ENCODE measurements at regions not wholly inside any gene's neighbourhood (a gene's known extent, or its start where the extent isn't known, plus 50 kb on each side); places are given as distances from the start of the nearest gene placed in this dataset.

DNA sequence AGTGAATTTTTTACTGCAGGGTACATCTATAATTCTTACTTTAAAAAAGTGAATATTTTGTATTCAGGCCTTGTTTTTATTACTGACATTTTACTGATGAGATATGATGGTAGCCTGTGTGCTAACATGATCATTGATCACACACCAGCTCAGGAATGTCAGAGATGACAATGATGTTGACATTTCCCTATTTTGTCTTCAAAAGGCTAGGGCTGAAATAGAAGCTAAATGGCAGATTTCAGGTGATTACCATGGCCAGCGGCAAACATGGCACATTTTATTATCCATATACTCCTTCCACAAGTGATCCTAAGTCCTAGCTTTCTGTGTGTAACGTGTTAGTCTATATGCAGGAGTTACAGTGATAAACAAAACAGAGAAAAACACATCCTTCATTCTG lies 544.3 kb upstream of the MIR17HG start:
- no peak for DNase-seq (ENCODE audit: low read depth)
- H3K4me3 ChIP-seq (ENCODE audit: low read depth, low read length): no peak overlapping the region
- TF ChIP-seq, protein P1, sequence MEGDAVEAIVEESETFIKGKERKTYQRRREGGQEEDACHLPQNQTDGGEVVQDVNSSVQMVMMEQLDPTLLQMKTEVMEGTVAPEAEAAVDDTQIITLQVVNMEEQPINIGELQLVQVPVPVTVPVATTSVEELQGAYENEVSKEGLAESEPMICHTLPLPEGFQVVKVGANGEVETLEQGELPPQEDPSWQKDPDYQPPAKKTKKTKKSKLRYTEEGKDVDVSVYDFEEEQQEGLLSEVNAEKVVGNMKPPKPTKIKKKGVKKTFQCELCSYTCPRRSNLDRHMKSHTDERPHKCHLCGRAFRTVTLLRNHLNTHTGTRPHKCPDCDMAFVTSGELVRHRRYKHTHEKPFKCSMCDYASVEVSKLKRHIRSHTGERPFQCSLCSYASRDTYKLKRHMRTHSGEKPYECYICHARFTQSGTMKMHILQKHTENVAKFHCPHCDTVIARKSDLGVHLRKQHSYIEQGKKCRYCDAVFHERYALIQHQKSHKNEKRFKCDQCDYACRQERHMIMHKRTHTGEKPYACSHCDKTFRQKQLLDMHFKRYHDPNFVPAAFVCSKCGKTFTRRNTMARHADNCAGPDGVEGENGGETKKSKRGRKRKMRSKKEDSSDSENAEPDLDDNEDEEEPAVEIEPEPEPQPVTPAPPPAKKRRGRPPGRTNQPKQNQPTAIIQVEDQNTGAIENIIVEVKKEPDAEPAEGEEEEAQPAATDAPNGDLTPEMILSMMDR (IDR thresholded peaks at IDR 0.05; ENCODE audit: insufficient read depth, low read length): no peak

DNA sequence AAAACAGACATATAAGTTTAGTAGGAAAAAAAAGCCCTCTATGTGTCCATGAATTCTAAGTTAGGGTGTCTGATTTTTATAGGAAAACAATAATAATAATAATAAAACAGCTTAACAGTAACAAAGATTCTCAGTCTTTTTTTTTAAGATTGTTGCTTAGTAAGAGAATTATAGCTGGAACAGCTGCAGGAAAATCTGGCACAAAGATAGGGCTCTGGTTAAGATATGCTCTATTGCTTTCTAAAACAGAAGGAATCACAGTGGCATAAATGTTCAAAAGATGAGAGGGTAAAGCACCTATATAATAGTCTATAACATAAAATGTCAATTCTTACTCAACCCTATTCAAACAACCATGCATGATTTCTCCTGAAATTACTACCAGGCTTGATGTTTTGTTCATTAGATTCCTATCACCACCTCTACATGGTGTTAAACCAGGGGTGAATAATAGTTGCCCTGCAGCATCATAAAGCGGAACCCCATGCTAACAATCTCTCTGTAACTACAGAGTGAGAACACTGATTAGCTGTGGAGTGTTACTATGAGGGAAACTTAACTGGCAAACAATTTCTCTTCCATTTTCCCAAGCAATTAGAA lies 541.4 kb upstream of the MIR17HG start:
- no peak for DNase-seq (ENCODE audit: low read depth)

DNA sequence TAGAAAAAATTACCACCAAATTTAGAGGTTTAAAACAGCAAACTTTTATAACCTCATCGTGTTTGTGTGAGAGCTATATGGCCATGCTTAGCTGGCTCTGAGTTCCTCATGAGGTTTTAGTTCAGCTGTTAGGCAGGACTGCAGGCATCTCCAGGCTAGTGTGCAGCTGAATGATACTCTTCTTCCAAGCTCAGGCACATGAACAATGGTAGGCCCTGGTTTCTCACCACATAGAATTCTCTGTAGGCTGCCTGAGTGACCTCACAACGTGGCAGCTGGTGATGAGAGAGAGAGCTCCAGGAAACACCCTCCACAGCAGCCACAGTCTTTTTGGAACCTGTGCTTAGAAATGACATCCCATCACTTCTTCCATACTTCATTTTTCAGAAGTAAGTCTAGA lies 540.6 kb upstream of the MIR17HG start:
- no peak overlapping the region for H3K4me3 ChIP-seq (ENCODE audit: low read depth, low read length)
- TF ChIP-seq, protein P1 (IDR thresholded peaks at IDR 0.05; ENCODE audit: insufficient read depth, low read length): no peak
- DNase-seq (ENCODE audit: low read depth): no peak

More for the DNA sequence above, 541.4 kb upstream of the MIR17HG start:
- no peak overlapping the region for H3K4me3 ChIP-seq (ENCODE audit: low read depth, low read length)
- TF ChIP-seq, protein P1 (IDR thresholded peaks at IDR 0.05; ENCODE audit: insufficient read depth, low read length): no peak

DNA sequence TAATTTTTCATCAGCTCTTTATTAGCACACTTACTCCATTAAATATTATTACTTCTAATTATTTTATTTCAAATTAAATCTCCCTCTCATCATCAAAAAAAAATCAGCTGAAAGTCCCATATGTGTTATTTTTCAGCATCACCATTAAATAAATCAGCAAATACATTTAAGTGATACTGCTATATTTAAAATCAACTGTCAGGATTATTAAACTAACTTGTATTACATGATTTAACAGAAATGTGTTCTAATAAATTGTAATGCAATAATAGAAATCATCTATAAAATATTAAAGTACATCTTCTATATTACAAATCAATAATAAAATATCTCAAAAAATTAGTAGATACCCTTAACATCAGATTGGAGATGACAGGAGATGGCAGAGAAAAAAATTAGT lies 538.6 kb upstream of the MIR17HG start:
- TF ChIP-seq, protein P1 (IDR thresholded peaks at IDR 0.05; ENCODE audit: insufficient read depth, low read length): no peak
- no peak overlapping the region for H3K4me3 ChIP-seq (ENCODE audit: low read depth, low read length)
- no peak for DNase-seq (ENCODE audit: low read depth)

DNA sequence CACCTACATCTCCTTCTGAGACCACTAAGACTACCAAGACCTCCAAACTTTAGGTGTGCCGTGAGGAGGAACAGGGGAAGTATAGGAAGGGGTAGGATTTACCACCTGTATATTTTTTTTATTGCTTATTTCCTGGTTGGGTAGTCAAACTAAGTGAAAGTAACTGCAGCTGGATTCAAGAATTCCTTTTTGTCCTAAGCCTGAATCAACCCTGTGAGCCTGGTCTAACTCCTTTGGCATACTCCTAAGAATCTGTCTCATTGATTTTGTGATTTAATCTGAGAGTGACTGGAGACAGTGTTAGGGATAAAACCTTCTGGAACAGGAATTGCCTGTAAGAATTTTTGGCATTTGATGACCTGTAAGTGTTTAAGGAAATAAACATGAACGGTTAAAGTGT lies 523.5 kb upstream of the MIR17HG start:
- H3K4me3 ChIP-seq (ENCODE audit: low read depth, low read length): no peak overlapping the region
- DNase-seq (ENCODE audit: low read depth): no peak
- TF ChIP-seq, protein P1 (IDR thresholded peaks at IDR 0.05; ENCODE audit: insufficient read depth, low read length): no peak

DNA sequence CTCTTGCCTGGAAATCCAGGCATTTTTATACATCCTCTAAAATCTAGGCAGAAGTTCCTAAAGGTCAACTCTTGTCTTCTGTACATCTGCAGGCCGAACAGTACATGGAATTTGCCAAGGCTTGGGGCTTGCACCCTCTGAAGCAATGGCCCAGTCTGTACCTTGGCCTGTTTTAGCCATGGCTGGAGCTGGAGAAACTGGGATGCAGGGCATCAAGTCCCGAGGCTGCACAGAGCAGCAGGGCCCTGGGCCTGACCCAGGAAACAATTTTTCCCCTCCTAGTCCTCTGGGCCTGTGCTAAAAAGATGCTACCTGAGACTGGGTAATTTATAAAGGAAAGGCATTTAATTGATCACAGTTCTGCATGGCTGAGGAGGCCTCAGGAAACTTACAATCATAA lies 520.8 kb upstream of the MIR17HG start:
- no peak for DNase-seq (ENCODE audit: low read depth)
- TF ChIP-seq, protein P1 (IDR thresholded peaks at IDR 0.05; ENCODE audit: insufficient read depth, low read length): no peak
- no peak overlapping the region for H3K4me3 ChIP-seq (ENCODE audit: low read depth, low read length)

DNA sequence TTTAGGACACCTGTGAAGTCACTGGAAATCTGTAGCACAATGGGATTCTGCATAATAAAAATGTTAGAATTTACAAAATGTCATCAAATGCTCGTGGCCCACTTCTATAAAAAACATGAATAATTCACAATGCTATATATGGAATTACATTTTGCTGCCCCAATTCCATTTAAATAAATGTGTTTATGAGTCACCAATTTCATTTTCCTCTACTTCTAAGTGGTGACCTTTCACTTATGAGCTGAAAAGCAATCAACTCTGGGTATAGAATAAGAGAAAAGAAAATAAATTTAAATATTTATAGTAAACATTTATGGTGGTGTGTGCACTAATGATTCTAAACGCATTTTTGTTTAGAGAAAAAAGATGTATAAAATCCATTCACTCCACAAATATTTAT lies 516.7 kb upstream of the MIR17HG start:
- DNase-seq (ENCODE audit: low read depth): no peak
- TF ChIP-seq, protein P1 (IDR thresholded peaks at IDR 0.05; ENCODE audit: insufficient read depth, low read length): no peak
- no peak overlapping the region for H3K4me3 ChIP-seq (ENCODE audit: low read depth, low read length)
